Adrenal gland (tissue), 5 donors: ENCODE measurements at regions not wholly inside any gene's neighbourhood (a gene's known extent, or its start where the extent isn't known, plus 50 kb on each side); places are given as distances from the start of the nearest gene placed in this dataset.

Experiments used
- POLR2A ChIP-seq, 2 donors: fragments of 450-650 bp; IDR thresholded peaks; one replicate each; pipeline ENCODE4 v1.6.1; 2017; ENCODE audit warnings: antibody characterized with exemption in 2 of 2, mild to moderate bottlenecking in 2 of 2, moderate library complexity in 1 of 2
- TF ChIP-seq, protein P1 (sequence below), 6 experiments: fragments of 450-650 bp in 4 of 6; fragments of 200-600 bp in 2 of 6; sonication (generic) in 1 of 6; IDR thresholded peaks; 1 replicate in 5 of 6; 2 replicates in 1 of 6; pipeline versions ENCODE4 v1.5.1 to v1.8.0; 2016 to 2021; ENCODE audit warnings: antibody characterized with exemption in 6 of 6, mild to moderate bottlenecking in 2 of 6, moderate library complexity in 1 of 6
- donor health status: DM: no; HTN: no; CAD: no.

DNA sequence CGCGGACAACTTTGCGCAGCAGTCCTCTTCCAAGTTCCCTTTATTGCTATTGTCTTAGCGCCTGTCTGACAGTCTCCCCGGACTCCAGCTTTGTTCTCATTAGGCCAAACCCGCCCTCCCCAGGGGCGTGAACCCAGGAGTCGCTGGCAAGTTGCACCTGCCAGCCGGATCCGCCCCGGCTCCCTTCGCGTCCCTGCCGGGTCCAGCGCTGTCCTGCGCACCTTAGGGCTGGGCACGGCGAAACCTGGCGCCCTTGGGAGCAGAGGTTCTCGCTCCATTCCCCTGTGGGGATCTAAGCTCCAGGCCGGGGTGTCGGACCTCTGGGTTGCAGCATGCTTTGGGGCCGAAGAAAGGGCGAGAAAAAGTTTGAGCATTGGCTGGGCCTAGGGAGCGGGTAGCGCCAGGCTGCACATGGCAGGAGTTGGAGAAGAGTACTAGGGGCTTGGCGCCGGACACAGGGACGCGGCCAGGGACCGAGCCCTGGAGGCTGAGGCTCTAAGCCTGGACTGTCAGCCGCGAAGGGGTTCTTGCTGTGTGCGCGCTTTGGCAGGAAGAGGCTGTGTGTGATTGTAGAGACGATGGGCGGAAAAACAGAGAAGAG, 335.1 kb upstream of the THRB start:
- TF ChIP-seq, protein P1, sequence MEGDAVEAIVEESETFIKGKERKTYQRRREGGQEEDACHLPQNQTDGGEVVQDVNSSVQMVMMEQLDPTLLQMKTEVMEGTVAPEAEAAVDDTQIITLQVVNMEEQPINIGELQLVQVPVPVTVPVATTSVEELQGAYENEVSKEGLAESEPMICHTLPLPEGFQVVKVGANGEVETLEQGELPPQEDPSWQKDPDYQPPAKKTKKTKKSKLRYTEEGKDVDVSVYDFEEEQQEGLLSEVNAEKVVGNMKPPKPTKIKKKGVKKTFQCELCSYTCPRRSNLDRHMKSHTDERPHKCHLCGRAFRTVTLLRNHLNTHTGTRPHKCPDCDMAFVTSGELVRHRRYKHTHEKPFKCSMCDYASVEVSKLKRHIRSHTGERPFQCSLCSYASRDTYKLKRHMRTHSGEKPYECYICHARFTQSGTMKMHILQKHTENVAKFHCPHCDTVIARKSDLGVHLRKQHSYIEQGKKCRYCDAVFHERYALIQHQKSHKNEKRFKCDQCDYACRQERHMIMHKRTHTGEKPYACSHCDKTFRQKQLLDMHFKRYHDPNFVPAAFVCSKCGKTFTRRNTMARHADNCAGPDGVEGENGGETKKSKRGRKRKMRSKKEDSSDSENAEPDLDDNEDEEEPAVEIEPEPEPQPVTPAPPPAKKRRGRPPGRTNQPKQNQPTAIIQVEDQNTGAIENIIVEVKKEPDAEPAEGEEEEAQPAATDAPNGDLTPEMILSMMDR (IDR thresholded peaks at IDR 0.05) = no peak
- TF ChIP-seq POLR2A (IDR thresholded peaks at IDR 0.05) = no peak
